ENCODE measurements at regions not wholly inside any gene's neighbourhood (a gene's known extent, or its start where the extent isn't known, plus 50 kb on each side); places are given as distances from the start of the nearest gene placed in this dataset.
"Not testable (repeated sequence)": the region's sequence is repeated elsewhere in the genome, so short reads cannot be mapped to it uniquely, and the experiment has no call there.

- DNase-seq, result no peak
Measured at GRCh38 chr10:83527934-83528333, 611.4 kb upstream of the GHITM start.

GRCh38 chr10:83533290-83533689 is 606.0 kb upstream of the GHITM start:
- DNase-seq, result no peak

GRCh38 chr10:83536426-83536825 is 602.9 kb upstream of the GHITM start:
- DNase-seq, result no peak

- no peak for DNase-seq
Measured at GRCh38 chr10:83538047-83538446, 601.3 kb upstream of the GHITM start.

GRCh38 chr10:83539528-83540308 is 599.6 kb upstream of the GHITM start:
- DNase-seq, result peak; percentile 92

- DNase-seq, result no peak
Measured at GRCh38 chr10:83541046-83541445, 598.3 kb upstream of the GHITM start.

- no peak for DNase-seq
Measured at GRCh38 chr10:83542774-83543411, 596.4 kb upstream of the GHITM start.

GRCh38 chr10:83543691-83544462 is 595.4 kb upstream of the GHITM start:
- DNase-seq, result no peak

- no peak for DNase-seq
Measured at GRCh38 chr10:83545901-83546391, 593.4 kb upstream of the GHITM start.

- DNase-seq, result not testable (repeated sequence)
Measured at GRCh38 chr10:83551190-83551589, 588.1 kb upstream of the GHITM start.

- DNase-seq, result no peak
Measured at GRCh38 chr10:83553366-83553765, 585.9 kb upstream of the GHITM start.

GRCh38 chr10:83555264-83555663 is 584.0 kb upstream of the GHITM start:
- DNase-seq, result no peak

- DNase-seq, result no peak
Measured at GRCh38 chr10:83562381-83562780, 576.9 kb upstream of the GHITM start.

- no peak for DNase-seq
Measured at GRCh38 chr10:83564889-83565588, 574.3 kb upstream of the GHITM start.

GRCh38 chr10:83572036-83572435 is 567.3 kb upstream of the GHITM start:
- no peak for DNase-seq

- no peak for DNase-seq
Measured at GRCh38 chr10:83574770-83575169, 564.5 kb upstream of the GHITM start.

- DNase-seq, result no peak
Measured at GRCh38 chr10:83577421-83577820, 561.9 kb upstream of the GHITM start.

- DNase-seq, result no peak
Measured at GRCh38 chr10:83580373-83581012, 558.8 kb upstream of the GHITM start.

- no peak for DNase-seq
Measured at GRCh38 chr10:83582407-83583095, 556.8 kb upstream of the GHITM start.

- no peak for DNase-seq
Measured at GRCh38 chr10:83585686-83586085, 553.6 kb upstream of the GHITM start.

- no peak for DNase-seq
Measured at GRCh38 chr10:83592337-83592935, 546.9 kb upstream of the GHITM start.
